ENCODE measurements at regions not wholly inside any gene's neighbourhood (a gene's known extent, or its start where the extent isn't known, plus 50 kb on each side); places are given as distances from the start of the nearest gene placed in this dataset.
"Not testable (repeated sequence)": the region's sequence is repeated elsewhere in the genome, so short reads cannot be mapped to it uniquely, and the experiment has no call there.

- no peak for FAIRE-seq
- TF ChIP-seq POLR2AphosphoS5 (IDR thresholded peaks at IDR 0.05; ENCODE audit: low read depth, low read length) = no peak
- no peak for TF ChIP-seq PAX5 (IDR thresholded peaks at IDR 0.05; ENCODE audit: insufficient read depth, low read length, severe bottlenecking)
- TF ChIP-seq POLR2A (IDR thresholded peaks at IDR 0.05; ENCODE audit: low read depth, low read length) = no peak
- TF ChIP-seq TAF1 (IDR thresholded peaks at IDR 0.05; ENCODE audit: low read depth, low read length) = no peak
- TF ChIP-seq SPI1 (IDR thresholded peaks at IDR 0.05; ENCODE audit: low read depth, low read length) = no peak
- no peak for TF ChIP-seq POU2F2 (IDR thresholded peaks at IDR 0.05; ENCODE audit: low read depth, low read length)
These were observed 127.1 kb upstream of the SLCO6A1 start for GRCh38 chr5:102625928-102626327.

DNA sequence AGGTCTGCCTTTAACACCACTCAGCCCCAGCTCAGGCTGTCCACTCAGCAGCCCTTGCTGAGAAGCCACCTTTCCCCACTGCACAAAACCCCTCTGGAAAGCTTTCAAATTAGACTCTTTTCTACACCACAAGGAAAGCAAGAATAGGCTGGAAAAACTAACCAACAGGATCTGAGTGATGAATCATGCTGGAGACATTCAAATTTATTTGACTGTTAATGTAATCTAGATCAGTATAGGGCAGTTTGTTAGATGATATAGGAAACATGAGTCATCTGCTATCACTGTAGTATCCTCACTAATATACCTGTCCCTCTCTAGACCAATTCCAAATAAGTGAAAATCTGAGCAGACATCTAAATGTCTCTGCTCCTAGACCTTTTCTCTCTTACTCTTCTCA is 127.8 kb upstream of the PAM start:
- no peak for TF ChIP-seq TAF1 (IDR thresholded peaks at IDR 0.05; ENCODE audit: low read depth, low read length)
- no peak for TF ChIP-seq POLR2AphosphoS5 (IDR thresholded peaks at IDR 0.05; ENCODE audit: low read depth, low read length)
- FAIRE-seq = no peak
- no peak for DNase-seq (ENCODE audit: insufficient read length, low spot score)

More at GRCh38 chr5:102625928-102626327, 127.1 kb upstream of the SLCO6A1 start:
- no peak for DNase-seq (ENCODE audit: insufficient read length, low spot score)

GRCh38 chr5:102628441-102629175 is 126.5 kb upstream of the PAM start:
- no peak for FAIRE-seq
- TF ChIP-seq SPI1 (IDR thresholded peaks at IDR 0.05; ENCODE audit: low read depth, low read length) (peak; percentile 16; the same call in 1 of the 2 replicates), POLR2AphosphoS5 (IDR thresholded peaks at IDR 0.05; ENCODE audit: low read depth, low read length) (no peak)
- no peak for DNase-seq (ENCODE audit: insufficient read length, low spot score)

DNA sequence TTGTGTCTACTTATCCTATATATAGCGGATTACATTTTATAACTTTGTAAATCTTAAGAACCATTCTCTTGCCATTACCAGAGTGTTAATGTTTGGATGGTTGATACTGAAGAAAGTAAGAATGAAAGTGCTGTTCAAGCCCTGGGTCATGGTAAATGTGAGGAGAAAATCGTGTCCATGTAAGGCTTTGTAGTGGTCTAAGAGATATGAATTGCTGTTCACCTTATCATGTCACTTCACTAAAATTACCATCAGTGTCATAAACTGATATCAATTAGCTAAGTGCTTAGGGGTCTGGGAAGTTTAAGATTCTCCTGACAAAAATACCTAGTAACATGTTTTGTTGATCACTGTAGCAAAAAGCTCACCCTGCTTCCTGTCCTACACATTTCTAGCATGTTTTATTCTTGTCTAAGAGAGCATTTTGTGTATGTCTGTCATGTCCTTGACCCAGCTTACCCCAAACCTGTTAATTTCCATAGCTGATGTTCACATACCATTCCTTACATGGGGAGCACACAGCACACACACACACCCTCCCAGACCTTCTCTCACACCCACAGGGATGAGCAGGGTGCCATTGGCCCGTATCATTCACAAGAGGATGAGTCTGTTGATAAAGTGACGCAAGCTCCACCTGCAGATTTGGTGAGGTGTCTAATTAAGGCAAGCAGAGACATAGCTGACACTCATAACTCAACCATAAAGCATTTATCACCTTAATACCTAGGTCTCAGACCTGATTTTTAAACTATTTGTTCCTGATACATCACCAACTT is 125.1 kb upstream of the PAM start:
- DNase-seq (ENCODE audit: insufficient read length, low spot score) (no peak), FAIRE-seq (peak; percentile 55)
- TF ChIP-seq POLR2A (IDR thresholded peaks at IDR 0.05; ENCODE audit: low read depth, low read length) = no peak
- no peak for TF ChIP-seq POLR2AphosphoS5 (IDR thresholded peaks at IDR 0.05; ENCODE audit: low read depth, low read length)
- TF ChIP-seq TAF1 (IDR thresholded peaks at IDR 0.05; ENCODE audit: low read depth, low read length) = no peak
- no peak for TF ChIP-seq SPI1 (IDR thresholded peaks at IDR 0.05; ENCODE audit: low read depth, low read length)

DNA sequence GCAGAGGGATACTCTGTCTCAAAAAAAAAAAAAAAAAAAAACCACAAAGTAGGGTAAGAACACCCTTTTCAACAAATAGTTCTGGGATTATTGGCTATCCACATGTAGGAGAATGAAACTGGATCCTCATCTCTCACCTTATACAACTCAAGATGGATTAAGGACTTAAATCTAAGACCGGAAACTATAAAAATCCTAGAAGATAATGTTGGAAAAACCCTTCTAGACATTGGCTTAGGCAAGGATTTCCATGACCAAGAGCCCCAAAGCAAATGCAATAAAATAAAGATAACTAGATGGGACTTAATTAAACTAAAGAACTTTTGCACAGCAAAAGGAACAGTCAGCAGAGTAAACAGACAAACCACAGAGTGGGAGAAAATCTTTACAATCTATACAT is 119.7 kb upstream of the PAM start:
- DNase-seq (ENCODE audit: insufficient read length, low spot score); FAIRE-seq: not testable (repeated sequence)

DNA sequence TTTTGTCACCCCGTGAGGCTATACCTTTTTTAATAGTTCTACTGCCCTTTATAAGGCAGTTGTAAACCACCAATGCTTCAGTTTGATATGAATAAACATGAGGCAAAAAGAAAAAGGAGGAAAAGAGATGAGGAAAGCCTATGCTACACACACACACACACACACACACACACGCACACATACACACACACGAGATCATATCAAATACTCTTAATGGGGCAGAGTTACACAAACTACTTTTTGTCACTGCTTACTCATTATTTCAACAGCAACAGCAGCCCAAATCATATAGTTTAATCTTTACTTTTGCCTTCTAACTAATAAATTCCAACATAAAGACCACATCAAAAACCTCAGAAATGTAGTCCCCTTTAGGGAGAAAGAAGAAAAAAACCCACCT is 116.8 kb upstream of the PAM start:
- TF ChIP-seq POLR2AphosphoS5 (IDR thresholded peaks at IDR 0.05; ENCODE audit: low read depth, low read length) (no peak), TAF1 (IDR thresholded peaks at IDR 0.05; ENCODE audit: low read depth, low read length) (no peak), PAX5 (IDR thresholded peaks at IDR 0.05; ENCODE audit: insufficient read depth, low read length, severe bottlenecking) (no peak), SPI1 (IDR thresholded peaks at IDR 0.05; ENCODE audit: low read depth, low read length) (no peak), POLR2A (IDR thresholded peaks at IDR 0.05; ENCODE audit: low read depth, low read length) (no peak), POU2F2 (IDR thresholded peaks at IDR 0.05; ENCODE audit: low read depth, low read length) (no peak)
- DNase-seq (ENCODE audit: insufficient read length, low spot score) = no peak
- FAIRE-seq = no peak

GRCh38 chr5:102638912-102639652 is 116.0 kb upstream of the PAM start:
- FAIRE-seq (no peak), DNase-seq (ENCODE audit: insufficient read length, low spot score) (no peak)
- TF ChIP-seq POU2F2 (IDR thresholded peaks at IDR 0.05; ENCODE audit: low read depth, low read length) (no peak), PAX5 (IDR thresholded peaks at IDR 0.05; ENCODE audit: insufficient read depth, low read length, severe bottlenecking) (no peak), POLR2A (IDR thresholded peaks at IDR 0.05; ENCODE audit: low read depth, low read length) (no peak), TAF1 (IDR thresholded peaks at IDR 0.05; ENCODE audit: low read depth, low read length) (no peak), SPI1 (IDR thresholded peaks at IDR 0.05; ENCODE audit: low read depth, low read length) (no peak), POLR2AphosphoS5 (IDR thresholded peaks at IDR 0.05; ENCODE audit: low read depth, low read length) (no peak)

DNA sequence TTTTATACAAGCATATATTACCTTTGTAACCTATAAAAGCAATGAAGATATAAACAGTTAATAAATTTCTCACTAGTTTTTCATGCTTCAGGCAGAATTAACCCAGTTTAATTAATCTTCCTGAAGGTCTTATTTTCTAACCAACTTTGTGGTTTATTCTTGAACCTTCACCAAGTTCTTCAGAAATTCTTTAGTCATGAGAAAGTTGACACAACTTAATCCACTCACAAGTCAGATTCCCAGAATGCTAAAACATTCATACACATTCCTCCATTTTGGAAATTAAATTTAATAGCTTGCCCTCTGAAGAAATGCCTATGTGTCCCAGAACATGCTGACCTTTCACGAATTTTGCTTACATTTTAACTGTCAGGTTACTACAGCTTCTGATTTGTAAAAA is 105.4 kb upstream of the PAM start:
- FAIRE-seq = no peak
- DNase-seq (ENCODE audit: insufficient read length, low spot score) = no peak
- TF ChIP-seq SPI1 (IDR thresholded peaks at IDR 0.05; ENCODE audit: low read depth, low read length) = no peak
- no peak for TF ChIP-seq POLR2AphosphoS5 (IDR thresholded peaks at IDR 0.05; ENCODE audit: low read depth, low read length)
- no peak for TF ChIP-seq POU2F2 (IDR thresholded peaks at IDR 0.05; ENCODE audit: low read depth, low read length)
- no peak for TF ChIP-seq TAF1 (IDR thresholded peaks at IDR 0.05; ENCODE audit: low read depth, low read length)
- TF ChIP-seq POLR2A (IDR thresholded peaks at IDR 0.05; ENCODE audit: low read depth, low read length) = no peak
- TF ChIP-seq PAX5 (IDR thresholded peaks at IDR 0.05; ENCODE audit: insufficient read depth, low read length, severe bottlenecking) = no peak

- no peak for TF ChIP-seq POU2F2 (IDR thresholded peaks at IDR 0.05; ENCODE audit: low read depth, low read length)
- TF ChIP-seq SPI1 (IDR thresholded peaks at IDR 0.05; ENCODE audit: low read depth, low read length) = no peak
- TF ChIP-seq TAF1 (IDR thresholded peaks at IDR 0.05; ENCODE audit: low read depth, low read length) = no peak
- no peak for TF ChIP-seq POLR2AphosphoS5 (IDR thresholded peaks at IDR 0.05; ENCODE audit: low read depth, low read length)
- no peak for TF ChIP-seq POLR2A (IDR thresholded peaks at IDR 0.05; ENCODE audit: low read depth, low read length)
- no peak for DNase-seq (ENCODE audit: insufficient read length, low spot score)
- no peak for FAIRE-seq
These were observed 103.6 kb upstream of the PAM start for GRCh38 chr5:102651466-102651865.
